Liver (tissue), 8 donors: ENCODE measurements at regions not wholly inside any gene's neighbourhood (a gene's known extent, or its start where the extent isn't known, plus 50 kb on each side); places are given as distances from the start of the nearest gene placed in this dataset.

ENCODE experiments used
- DNase-seq: peaks from one replicate; pipeline ENCODE4 v3.0.0-alpha.2; 2017; ENCODE audit warnings: low spot score
- H3K27ac ChIP-seq, 2 donors: one replicate each; pipeline ENCODE4 v1.7.0; 2013; ENCODE audit warnings: inconsistent platforms in 2 of 2, low read length in 2 of 2, control low read depth in 1 of 2, low read depth in 1 of 2, mild to moderate bottlenecking in 1 of 2
- H3K27me3 ChIP-seq, 4 donors: one replicate each; pipeline versions ENCODE4 v1.6.1 to v1.7.0; 2013; ENCODE audit warnings: low read length in 3 of 4, inconsistent platforms in 1 of 4, mild to moderate bottlenecking in 1 of 4, moderate library complexity in 1 of 4; ENCODE audit not compliant: control insufficient read depth in 4 of 4, insufficient read depth in 4 of 4
- H3K36me3 ChIP-seq, 4 donors: one replicate each; pipeline versions ENCODE4 v1.6.1 to v1.7.0; 2013; ENCODE audit warnings: low read length in 3 of 4, mild to moderate bottlenecking in 3 of 4, low read depth in 1 of 4, moderate library complexity in 1 of 4; ENCODE audit not compliant: control insufficient read depth in 4 of 4, insufficient read depth in 3 of 4
- H3K4me1 ChIP-seq, 4 donors: one replicate each; pipeline versions ENCODE4 v1.6.1 to v1.7.0; 2013; ENCODE audit warnings: low read length in 3 of 4, mild to moderate bottlenecking in 3 of 4, moderate library complexity in 1 of 4; ENCODE audit not compliant: control insufficient read depth in 4 of 4, insufficient read depth in 4 of 4
- H3K4me3 ChIP-seq, 3 donors: one replicate each; pipeline versions ENCODE4 v1.6.1 to v1.7.0; 2013; ENCODE audit warnings: low read length in 3 of 3, control low read depth in 1 of 3, low read depth in 1 of 3, mild to moderate bottlenecking in 1 of 3
- H3K9ac ChIP-seq, 2 donors: one replicate each; pipeline ENCODE4 v1.7.0; 2013; ENCODE audit warnings: low read length in 2 of 2, mild to moderate bottlenecking in 2 of 2, moderate library complexity in 2 of 2, control low read depth in 1 of 2, low read depth in 1 of 2
- H3K9me3 ChIP-seq, 4 donors: one replicate each; pipeline versions ENCODE4 v1.6.1 to v1.7.0; 2013; ENCODE audit warnings: low read length in 3 of 4; ENCODE audit not compliant: control insufficient read depth in 4 of 4
- ATF3 ChIP-seq: IDR thresholded peaks from 2 replicates; pipeline ENCODE4 v1.6.1; 2016; ENCODE audit warnings: antibody characterized with exemption
- CTCF ChIP-seq: fragments of 150-350 bp; IDR thresholded peaks from 2 replicates; pipeline ENCODE4 v1.5.1; 2017; ENCODE audit warnings: improper control_type of control experiment, low read depth, low read length; ENCODE audit not compliant: missing input control
- EGR1 ChIP-seq, 2 donors: IDR thresholded peaks; 2 replicates each; pipeline ENCODE4 v1.6.1; 2016 to 2018; ENCODE audit warnings: antibody characterized with exemption in 2 of 2, low read depth in 2 of 2
- FOXA1 ChIP-seq: IDR thresholded peaks from 2 replicates; pipeline ENCODE4 v1.6.1; 2016; ENCODE audit warnings: antibody characterized with exemption
- FOXA2 ChIP-seq: IDR thresholded peaks from 2 replicates; pipeline ENCODE4 v1.6.1; 2016; ENCODE audit warnings: antibody characterized with exemption
- GABPA ChIP-seq, 2 donors: IDR thresholded peaks in 1 of 2; conservative IDR thresholded peaks in 1 of 2; 2 replicates each; pipeline ENCODE4 v1.6.1; 2016; ENCODE audit warnings: antibody characterized with exemption in 2 of 2, mild to moderate bottlenecking in 1 of 2, moderate library complexity in 1 of 2
- HNF4A ChIP-seq, 2 donors: conservative IDR thresholded peaks; 2 replicates each; pipeline ENCODE4 v1.6.1; 2016; ENCODE audit warnings: antibody characterized with exemption in 2 of 2, mild to moderate bottlenecking in 2 of 2
- HNF4G ChIP-seq: IDR thresholded peaks from 2 replicates; pipeline ENCODE4 v1.6.1; 2016; ENCODE audit warnings: antibody characterized with exemption
- JUND ChIP-seq, 2 donors: IDR thresholded peaks; 2 replicates each; pipeline ENCODE4 v1.6.1; 2016; ENCODE audit warnings: antibody characterized with exemption in 2 of 2
- MAX ChIP-seq: IDR thresholded peaks from 2 replicates; pipeline ENCODE4 v1.6.1; 2016; ENCODE audit warnings: antibody characterized with exemption
- NR2F2 ChIP-seq: IDR thresholded peaks from 2 replicates; pipeline ENCODE4 v1.6.1; 2016; ENCODE audit warnings: antibody characterized with exemption
- RAD21 ChIP-seq, 2 donors: IDR thresholded peaks; 2 replicates each; pipeline ENCODE4 v1.6.1; 2016; ENCODE audit warnings: antibody characterized with exemption in 2 of 2, mild to moderate bottlenecking in 2 of 2
- REST ChIP-seq: IDR thresholded peaks from 2 replicates; pipeline ENCODE4 v1.6.1; 2016; ENCODE audit warnings: antibody characterized with exemption, mild to moderate bottlenecking
- SP1 ChIP-seq: IDR thresholded peaks from 2 replicates; pipeline ENCODE4 v1.6.1; 2018; ENCODE audit warnings: antibody characterized with exemption, mild to moderate bottlenecking
- TAF1 ChIP-seq: conservative IDR thresholded peaks from 2 replicates; pipeline ENCODE4 v1.6.1; 2016; ENCODE audit warnings: antibody characterized with exemption, mild to moderate bottlenecking
- YY1 ChIP-seq: IDR thresholded peaks from 2 replicates; pipeline ENCODE4 v1.6.1; 2016; ENCODE audit warnings: antibody characterized with exemption, mild to moderate bottlenecking
- ZBTB33 ChIP-seq: IDR thresholded peaks from 2 replicates; pipeline ENCODE4 v1.6.1; 2016; ENCODE audit warnings: antibody characterized with exemption
- WGBS: extraction: QIAGEN DNeasy Blood & Tissue Kit; methylation state at CpG from one replicate; pipeline ENCODE4 v1.1.7; 2013; 5-methylcytosine and 5-hydroxymethylcytosine counted together
- donor health status: healthy.
- donor health status: healthy.
- donor health status: healthy.
- donor health status: healthy.
- donor health status: healthy.

GRCh38 chr18:72687736-72688135 is 143.6 kb upstream of the CBLN2 start:
- Histone ChIP-seq H3K27ac (no peak overlapping the region), H3K27me3 (peaks cover 0 to 9% (median 0%) of the 10 kb centered on the region in 4 donors), H3K9me3 (no peaks in the 10 kb centered on the region), H3K4me1 (no peaks in the 10 kb centered on the region), H3K36me3 (no peaks in the 10 kb centered on the region), H3K4me3 (no peak overlapping the region), H3K9ac (no peak overlapping the region)
- 73% methylated on average over 4 of the region's 4 CpGs for WGBS
- DNase-seq = no peak
- TF ChIP-seq CTCF = no peak
- TF ChIP-seq SP1 = no peak
- no peak for TF ChIP-seq FOXA2
- TF ChIP-seq FOXA1 = no peak
- no peak for TF ChIP-seq YY1
- no peak for TF ChIP-seq MAX
- TF ChIP-seq HNF4G = no peak
- TF ChIP-seq REST = no peak
- TF ChIP-seq NR2F2 = no peak
- TF ChIP-seq GABPA (IDR thresholded peaks at IDR 0.05 in 1 of 2, conservative IDR thresholded peaks at IDR 0.05 in 1 of 2) = no peak
- no peak for TF ChIP-seq ATF3
- TF ChIP-seq JUND (IDR thresholded peaks at IDR 0.05) = no peak
- no peak for TF ChIP-seq HNF4A (conservative IDR thresholded peaks at IDR 0.05)
- TF ChIP-seq EGR1 (IDR thresholded peaks at IDR 0.05; ENCODE audit: low read depth in 2 of 2) = no peak
- no peak for TF ChIP-seq RAD21 (IDR thresholded peaks at IDR 0.05)

GRCh38 chr18:72675394-72675793 is 131.3 kb upstream of the CBLN2 start:
- no peak overlapping the region for H3K27ac ChIP-seq
- H3K36me3 ChIP-seq = no peaks in the 10 kb centered on the region
- H3K4me3 ChIP-seq = no peak overlapping the region
- peaks cover 0 to 3% (median 0%) of the 10 kb centered on the region in 4 donors for H3K27me3 ChIP-seq
- TF ChIP-seq RAD21 (IDR thresholded peaks at IDR 0.05) (no peak), NR2F2 (no peak), TAF1 (no peak), YY1 (no peak), HNF4G (no peak), MAX (no peak), HNF4A (conservative IDR thresholded peaks at IDR 0.05) (no peak), ZBTB33 (no peak), CTCF (no peak), ATF3 (no peak), FOXA1 (no peak)
- H3K9me3 ChIP-seq = no peaks in the 10 kb centered on the region
- no peak overlapping the region for H3K9ac ChIP-seq
- H3K4me1 ChIP-seq = no peaks in the 10 kb centered on the region
- DNase-seq = no peak
- WGBS = 54% methylated on average over 10 of the region's 10 CpGs
